ENCODE measurements at regions not wholly inside any gene's neighbourhood (a gene's known extent, or its start where the extent isn't known, plus 50 kb on each side); places are given as distances from the start of the nearest gene placed in this dataset.

DNA sequence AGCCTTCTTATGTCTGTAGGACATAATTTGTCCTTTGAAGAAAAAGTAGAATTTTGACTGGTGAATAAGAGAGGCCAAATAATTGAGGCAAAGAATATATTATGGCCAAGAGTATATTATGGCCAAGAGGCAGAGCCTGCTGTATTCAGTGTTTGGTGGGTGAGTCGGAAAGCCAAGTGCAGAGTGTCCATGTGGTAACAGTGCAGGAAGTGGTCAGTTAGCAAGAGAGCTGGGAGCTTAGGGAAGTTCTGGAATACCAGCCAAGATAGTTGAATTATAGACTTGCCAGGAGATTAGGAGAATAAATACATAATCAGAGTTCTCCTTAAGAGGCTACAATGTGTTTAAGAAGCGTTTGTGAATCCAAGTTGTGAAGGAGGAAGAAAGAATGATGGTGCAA lies 131.5 kb upstream of the LMO4 start (continued):
- TF ChIP-seq, protein P1, sequence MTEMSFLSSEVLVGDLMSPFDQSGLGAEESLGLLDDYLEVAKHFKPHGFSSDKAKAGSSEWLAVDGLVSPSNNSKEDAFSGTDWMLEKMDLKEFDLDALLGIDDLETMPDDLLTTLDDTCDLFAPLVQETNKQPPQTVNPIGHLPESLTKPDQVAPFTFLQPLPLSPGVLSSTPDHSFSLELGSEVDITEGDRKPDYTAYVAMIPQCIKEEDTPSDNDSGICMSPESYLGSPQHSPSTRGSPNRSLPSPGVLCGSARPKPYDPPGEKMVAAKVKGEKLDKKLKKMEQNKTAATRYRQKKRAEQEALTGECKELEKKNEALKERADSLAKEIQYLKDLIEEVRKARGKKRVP (CRISPR knock-in tag; IDR thresholded peaks at IDR 0.05) = no peak
- TF ChIP-seq MEF2A (IDR thresholded peaks at IDR 0.05; ENCODE audit: control insufficient read depth, low read depth, low read length) (no peak), ZFX (CRISPR knock-in tag; IDR thresholded peaks at IDR 0.05) (no peak)
- TF ChIP-seq, protein P2, sequence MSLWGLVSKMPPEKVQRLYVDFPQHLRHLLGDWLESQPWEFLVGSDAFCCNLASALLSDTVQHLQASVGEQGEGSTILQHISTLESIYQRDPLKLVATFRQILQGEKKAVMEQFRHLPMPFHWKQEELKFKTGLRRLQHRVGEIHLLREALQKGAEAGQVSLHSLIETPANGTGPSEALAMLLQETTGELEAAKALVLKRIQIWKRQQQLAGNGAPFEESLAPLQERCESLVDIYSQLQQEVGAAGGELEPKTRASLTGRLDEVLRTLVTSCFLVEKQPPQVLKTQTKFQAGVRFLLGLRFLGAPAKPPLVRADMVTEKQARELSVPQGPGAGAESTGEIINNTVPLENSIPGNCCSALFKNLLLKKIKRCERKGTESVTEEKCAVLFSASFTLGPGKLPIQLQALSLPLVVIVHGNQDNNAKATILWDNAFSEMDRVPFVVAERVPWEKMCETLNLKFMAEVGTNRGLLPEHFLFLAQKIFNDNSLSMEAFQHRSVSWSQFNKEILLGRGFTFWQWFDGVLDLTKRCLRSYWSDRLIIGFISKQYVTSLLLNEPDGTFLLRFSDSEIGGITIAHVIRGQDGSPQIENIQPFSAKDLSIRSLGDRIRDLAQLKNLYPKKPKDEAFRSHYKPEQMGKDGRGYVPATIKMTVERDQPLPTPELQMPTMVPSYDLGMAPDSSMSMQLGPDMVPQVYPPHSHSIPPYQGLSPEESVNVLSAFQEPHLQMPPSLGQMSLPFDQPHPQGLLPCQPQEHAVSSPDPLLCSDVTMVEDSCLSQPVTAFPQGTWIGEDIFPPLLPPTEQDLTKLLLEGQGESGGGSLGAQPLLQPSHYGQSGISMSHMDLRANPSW (CRISPR knock-in tag; IDR thresholded peaks at IDR 0.05) = no peak

DNA sequence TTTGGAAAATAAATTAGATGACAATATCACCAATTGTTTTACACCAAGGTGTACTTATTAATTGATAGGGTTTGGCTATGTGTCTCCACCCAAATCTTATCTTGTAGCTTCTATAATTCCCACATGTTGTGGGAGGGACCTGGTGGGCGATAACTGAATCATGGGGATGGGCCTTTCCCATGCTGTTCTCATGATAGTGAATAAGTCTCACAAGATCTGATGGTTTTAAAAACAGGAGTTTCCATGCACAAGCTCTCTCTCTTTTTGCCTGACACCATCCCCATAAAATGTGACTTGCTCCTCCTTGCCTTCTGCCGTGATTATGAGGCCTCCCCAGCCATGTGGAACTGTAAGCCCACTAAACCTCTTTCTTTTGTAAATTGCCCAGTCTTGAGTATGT lies 131.0 kb upstream of the LMO4 start:
- H3K79me2 ChIP-seq (ENCODE audit: control insufficient read depth, insufficient read depth, low read length) = no peaks in the 10 kb centered on the region
- WGBS (ENCODE audit: insufficient coverage, low coverage, missing lambda C conversion rate) = 3% methylated on average over 2 of the region's 2 CpGs
- no peak overlapping the region for H3K27ac ChIP-seq (ENCODE audit: extremely low read depth, low read depth, low read length)
- CTCF ChIA-PET (ENCODE audit: low intra/inter-chr PET ratio) = no interaction called here
- no TSS peak for BruUV-seq (replicated peaks)
- no peak for TF ChIP-seq ZNF23 (CRISPR knock-in tag; IDR thresholded peaks at IDR 0.05)
- TF ChIP-seq SMAD2 (IDR thresholded peaks at IDR 0.05; ENCODE audit: low read depth, low read length) = no peak
- no peak for TF ChIP-seq TFAM (CRISPR knock-in tag; conservative IDR thresholded peaks at IDR 0.05)
- no peak for TF ChIP-seq PHTF2 (CRISPR knock-in tag; IDR thresholded peaks at IDR 0.05)
- TF ChIP-seq ELF2 (CRISPR knock-in tag; IDR thresholded peaks at IDR 0.05) = no peak
- POLR2A ChIA-PET = interaction anchor here (1.1 to 1.2 kb wide), 2 partner anchors 9 to 37 kb away, joined by 3 to 4 read pairs; no protein-coding TSS in a partner anchor
- H2AFZ ChIP-seq (ENCODE audit: low read depth, low read length) = no peak overlapping the region
- DNase-seq (ENCODE audit: extremely low read depth in 1 of 4, low spot score in 3 of 4) (no peak), FAIRE-seq (no peak), ATAC-seq (no peak)
- in situ Hi-C loops (cut with MboI) (no loop called here), intact Hi-C loops (cut with micrococcal nuclease) (no loop called here)
- H3K36me3 ChIP-seq (ENCODE audit: control insufficient read depth, insufficient read depth, low read length) = no peaks in the 10 kb centered on the region
- no peak overlapping the region for H3K4me2 ChIP-seq (ENCODE audit: insufficient read depth, low read length)
- H3K4me3 ChIP-seq = no peak overlapping the region
- no peaks in the 10 kb centered on the region for H3K9me3 ChIP-seq (replicated peaks; ENCODE audit: control insufficient read depth, insufficient read depth, low read depth, low read length)
- H3K27me3 ChIP-seq (ENCODE audit: control insufficient read depth in 2 of 2, insufficient read depth in 2 of 2, low read length in 2 of 2) = peaks cover 12 to 26% of the 10 kb centered on the region in 2 experiments
- no peaks in the 10 kb centered on the region for H3K9me1 ChIP-seq (ENCODE audit: control insufficient read depth, insufficient read depth, low read length)
- H3K4me1 ChIP-seq (replicated peaks in 1 of 2; ENCODE audit: control insufficient read depth in 2 of 2, insufficient read depth in 2 of 2, low read length in 2 of 2) = no peaks in the 10 kb centered on the region
- no peaks in the 10 kb centered on the region; the same call in 1 of the 2 replicates for H4K20me1 ChIP-seq (replicated peaks; ENCODE audit: control insufficient read depth, insufficient read depth, low read length)
- no peak overlapping the region for H3K9ac ChIP-seq (ENCODE audit: insufficient read depth in 1 of 2, low read depth in 2 of 2, low read length in 2 of 2)
